DMS 273 (cell line): ENCODE measurements at regions not wholly inside any gene's neighbourhood (a gene's known extent, or its start where the extent isn't known, plus 50 kb on each side); places are given as distances from the start of the nearest gene placed in this dataset.

ENCODE experiments used
- DNase-seq: peaks from one replicate; lab custom pipeline; 2025; ENCODE audit not compliant: unreplicated experiment; lab: John Stamatoyannopoulos, UW

- no peak for DNase-seq
Observed at GRCh38 chr16:60605176-60605575, 1431.1 kb downstream of the CDH8 start.

DNA sequence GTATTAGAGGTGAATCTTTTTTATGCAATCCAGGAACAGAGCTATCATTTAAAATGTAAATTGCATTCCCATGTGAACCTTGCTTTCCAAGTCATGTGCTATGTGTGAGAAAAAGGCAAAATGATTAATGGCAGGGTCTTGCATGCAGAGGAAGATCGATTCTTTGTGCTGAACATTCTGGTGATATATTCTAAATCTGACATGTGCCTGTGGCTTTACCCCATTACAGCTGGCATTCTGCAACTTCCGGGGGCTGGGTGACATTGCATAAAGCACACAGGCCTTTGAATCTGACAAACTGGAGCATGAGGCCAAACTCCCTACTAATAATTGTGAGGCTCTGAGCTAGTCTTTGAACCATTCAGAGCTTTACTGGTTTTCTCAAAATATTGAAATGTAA is 1449.7 kb downstream of the CDH8 start:
- DNase-seq = no peak

DNA sequence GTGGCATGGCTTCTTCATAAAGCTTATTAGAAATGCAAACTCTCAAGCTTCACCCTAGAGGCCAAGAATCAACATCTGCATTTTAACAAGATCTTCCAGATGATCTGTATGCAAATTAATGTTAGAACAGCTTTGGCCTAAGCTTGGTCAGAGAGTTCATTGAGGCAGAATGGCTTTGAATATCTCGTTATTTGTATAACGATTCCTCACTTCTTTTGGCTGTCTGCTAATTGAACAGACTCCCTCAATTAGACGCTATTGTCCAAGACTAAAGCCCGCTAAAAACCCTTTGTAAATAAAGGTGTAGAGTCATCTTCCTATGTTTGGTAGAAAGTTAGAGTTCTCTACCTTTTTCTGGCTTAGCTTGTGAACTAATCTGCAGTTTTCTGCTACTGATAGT is 1453.7 kb downstream of the CDH8 start:
- DNase-seq = no peak

GRCh38 chr16:60566901-60567300 is 1469.3 kb downstream of the CDH8 start:
- no peak for DNase-seq

GRCh38 chr16:60564588-60564987 is 1471.7 kb downstream of the CDH8 start:
- DNase-seq = no peak

GRCh38 chr16:60563166-60563565 is 1473.1 kb downstream of the CDH8 start:
- no peak for DNase-seq

GRCh38 chr16:60558936-60559335 is 1477.3 kb downstream of the CDH8 start:
- DNase-seq = no peak

- DNase-seq = no peak
Observed at GRCh38 chr16:60553090-60553757, 1483.0 kb downstream of the CDH8 start.

- DNase-seq = peak; percentile 13
Observed at GRCh38 chr16:60541535-60541934, 1494.7 kb downstream of the CDH8 start.

DNA sequence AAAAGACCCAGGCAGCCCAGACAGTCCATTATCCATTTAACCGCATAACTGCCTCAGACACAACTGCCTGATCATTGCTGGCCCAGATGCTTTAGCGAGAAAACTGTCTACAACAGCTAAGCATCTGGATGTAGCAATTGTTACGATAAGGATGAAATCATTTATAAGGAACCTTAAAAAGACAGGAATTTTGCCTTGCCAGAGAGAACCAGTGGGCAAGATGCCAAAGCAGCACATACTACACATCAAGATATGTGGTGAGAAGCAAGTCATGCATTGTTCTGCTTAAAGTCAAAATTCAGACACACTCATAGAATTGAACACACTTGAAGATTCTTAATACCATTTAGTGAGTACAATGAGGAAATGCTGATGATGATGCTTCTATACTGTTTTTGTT is 1525.3 kb downstream of the CDH8 start:
- DNase-seq = no peak

- no peak for DNase-seq
Observed at GRCh38 chr16:60510208-60510607, 1526.0 kb downstream of the CDH8 start.

DNA sequence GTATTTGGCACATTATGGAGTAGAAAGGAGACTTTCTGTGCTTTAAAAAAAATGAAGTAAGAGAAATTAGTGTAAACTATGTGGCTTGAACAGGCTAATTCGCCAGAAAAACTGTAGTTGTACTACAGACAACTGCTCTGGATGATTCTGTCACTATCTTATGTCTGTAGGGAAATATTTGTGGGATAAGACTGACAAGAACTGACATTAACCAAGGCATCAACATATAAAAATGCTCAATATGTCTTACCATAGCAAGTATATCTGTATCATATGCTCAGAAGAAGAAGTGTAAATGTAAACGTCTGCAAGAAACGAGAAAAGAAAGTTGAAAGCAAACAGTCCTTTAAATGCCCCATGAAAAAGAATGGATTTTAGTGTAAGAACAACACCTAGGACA is 1545.0 kb downstream of the CDH8 start:
- DNase-seq = no peak

DNA sequence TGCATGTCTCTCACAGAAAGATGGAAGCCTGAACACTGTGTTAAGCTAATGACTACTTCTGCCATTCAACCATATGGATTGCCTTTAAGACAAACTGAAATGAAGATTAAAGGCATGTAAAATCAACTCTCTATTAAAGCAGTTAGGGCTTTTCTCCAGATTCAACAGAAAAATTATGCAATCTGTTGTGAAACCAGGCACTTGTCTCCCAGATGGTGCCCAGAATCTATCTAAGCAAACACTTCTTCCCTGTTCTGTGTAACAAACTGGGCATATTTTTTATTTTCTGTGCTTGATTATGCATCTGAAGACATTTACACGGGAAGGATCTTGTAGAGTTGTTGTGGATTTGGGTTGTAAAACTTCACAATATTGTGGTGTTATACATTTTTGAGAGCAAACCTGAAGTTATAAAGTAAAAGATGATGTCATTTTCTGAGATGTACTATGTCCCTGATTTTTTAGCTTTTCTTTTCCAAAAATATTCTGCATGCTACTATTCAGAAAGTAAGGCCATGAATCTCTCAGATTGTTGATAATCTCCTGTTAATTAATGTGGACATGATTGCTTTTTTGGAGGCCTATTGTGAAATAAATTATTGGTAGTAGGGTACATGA is 1550.3 kb downstream of the CDH8 start:
- peak; percentile 28 for DNase-seq

- no peak for DNase-seq
Observed at GRCh38 chr16:60484901-60485300, 1551.3 kb downstream of the CDH8 start.

GRCh38 chr16:60481591-60481990 is 1554.6 kb downstream of the CDH8 start:
- DNase-seq = peak; percentile 3

- DNase-seq = no peak
Observed at GRCh38 chr16:60478810-60479209, 1557.4 kb downstream of the CDH8 start.

DNA sequence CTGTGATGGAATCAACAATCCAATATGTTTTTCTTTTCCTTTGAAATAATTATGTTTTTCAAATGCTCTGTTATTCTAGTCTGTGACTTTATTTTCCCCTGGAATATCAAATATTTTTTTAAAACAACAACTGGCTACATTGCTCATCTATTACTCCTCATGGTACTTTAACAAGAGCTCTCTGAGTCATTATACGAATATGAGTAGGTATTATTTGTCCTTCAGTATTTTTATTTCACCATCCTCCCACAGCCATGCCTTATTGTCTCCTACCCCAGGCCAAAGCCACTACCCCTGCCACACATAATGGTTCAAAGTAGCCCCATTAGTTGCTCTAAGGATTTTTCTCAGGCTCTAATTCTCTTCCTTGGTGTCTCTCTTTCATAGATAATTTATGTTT is 1572.3 kb downstream of the CDH8 start:
- no peak for DNase-seq

DNA sequence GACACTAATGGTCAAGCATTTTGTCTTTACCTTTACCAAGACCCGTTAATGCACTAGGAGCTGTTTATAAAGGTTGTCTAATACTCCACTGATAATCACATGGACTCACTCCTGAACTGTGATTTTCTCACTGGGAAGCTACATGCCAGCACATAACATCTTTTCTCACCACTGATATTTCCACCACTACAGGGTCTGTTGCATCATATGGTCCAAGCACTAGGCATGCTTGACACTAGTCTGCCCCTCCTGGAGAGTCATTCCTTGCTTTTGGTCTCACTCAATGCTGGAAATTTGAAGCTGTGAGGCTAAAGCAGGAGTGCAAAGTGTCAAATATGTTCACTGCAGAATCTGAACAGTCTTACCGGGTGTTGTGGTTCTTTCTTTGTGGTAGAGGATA is 1576.8 kb downstream of the CDH8 start:
- no peak for DNase-seq

DNA sequence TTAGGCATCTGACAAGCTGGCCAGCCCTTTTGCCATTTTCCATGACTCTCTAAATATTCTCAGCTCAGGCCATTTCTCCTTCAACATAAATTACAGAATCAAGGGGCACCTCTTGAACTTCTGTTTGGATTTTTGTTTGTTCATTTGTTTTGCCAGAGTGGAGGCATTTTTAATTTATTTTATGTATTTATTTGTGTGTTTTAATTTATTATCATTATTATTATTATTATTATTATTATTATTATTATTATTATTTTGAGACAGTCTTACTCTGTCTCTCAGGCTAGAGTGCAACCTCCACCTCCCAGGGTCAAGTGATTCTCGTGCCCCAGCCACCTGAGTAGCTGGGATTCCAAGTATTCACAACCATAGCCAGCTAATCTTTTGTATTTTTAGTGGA is 1578.0 kb downstream of the CDH8 start:
- no peak for DNase-seq

DNA sequence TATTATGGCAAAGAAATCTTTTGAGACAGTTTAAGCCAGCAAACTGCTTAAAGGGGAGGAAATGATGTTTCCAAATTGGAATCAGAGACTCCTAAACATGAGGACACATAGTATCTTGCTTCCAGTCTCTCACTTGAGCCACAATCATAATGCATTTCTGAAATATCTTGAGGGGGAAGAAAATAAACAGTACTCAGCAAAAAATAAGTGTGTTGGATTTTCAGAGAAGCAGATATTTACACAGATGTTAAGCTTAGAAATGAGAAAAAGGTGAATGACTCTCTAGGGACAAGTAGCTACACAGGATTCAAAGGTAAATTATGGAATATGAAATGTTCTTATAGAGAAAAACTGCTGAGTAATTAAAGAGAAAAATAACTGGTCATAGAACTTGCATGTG is 1583.6 kb downstream of the CDH8 start:
- no peak for DNase-seq

- no peak for DNase-seq
Observed at GRCh38 chr16:60438894-60439293, 1597.3 kb downstream of the CDH8 start.

DNA sequence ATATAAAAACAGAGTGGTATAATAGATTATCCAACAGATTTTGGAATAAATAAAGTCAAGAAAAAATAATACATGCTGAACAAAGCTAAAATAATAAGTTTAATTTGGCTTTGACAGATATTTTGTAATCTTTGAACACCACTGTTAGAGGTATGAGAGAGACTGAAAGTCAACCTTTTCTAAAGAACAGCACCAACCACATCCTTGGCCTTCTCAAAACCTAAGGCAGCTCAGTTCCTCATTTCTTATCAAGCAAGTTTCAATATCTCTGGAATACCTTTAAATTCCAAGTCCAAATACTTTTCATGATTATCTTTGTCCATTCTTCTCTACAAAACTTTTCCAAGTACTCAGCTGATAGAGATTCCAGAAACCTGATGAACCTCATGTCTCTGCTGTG is 1603.8 kb downstream of the CDH8 start:
- no peak for DNase-seq

- DNase-seq = no peak
Observed at GRCh38 chr16:60419859-60420258, 1616.4 kb downstream of the CDH8 start.
